Epithelial cell of proximal tubule (primary cell): ENCODE measurements at regions not wholly inside any gene's neighbourhood (a gene's known extent, or its start where the extent isn't known, plus 50 kb on each side); places are given as distances from the start of the nearest gene placed in this dataset.
"Not testable (repeated sequence)": the region's sequence is repeated elsewhere in the genome, so short reads cannot be mapped to it uniquely, and the experiment has no call there.

Experiments
- DNase-seq: peaks from one replicate; pipeline ENCODE4 v3.0.0-alpha.2; 2011; ENCODE audit warnings: low read depth
- H3K4me3 ChIP-seq: 2 replicates; pipeline ENCODE4 v1.5.1; 2011; ENCODE audit warnings: low read depth, mild to moderate bottlenecking, low read length
- TF ChIP-seq, protein P1 (sequence below): conservative IDR thresholded peaks from 2 replicates; pipeline ENCODE4 v1.5.1; 2012; ENCODE audit warnings: low read depth, mild to moderate bottlenecking, low read length

DNA sequence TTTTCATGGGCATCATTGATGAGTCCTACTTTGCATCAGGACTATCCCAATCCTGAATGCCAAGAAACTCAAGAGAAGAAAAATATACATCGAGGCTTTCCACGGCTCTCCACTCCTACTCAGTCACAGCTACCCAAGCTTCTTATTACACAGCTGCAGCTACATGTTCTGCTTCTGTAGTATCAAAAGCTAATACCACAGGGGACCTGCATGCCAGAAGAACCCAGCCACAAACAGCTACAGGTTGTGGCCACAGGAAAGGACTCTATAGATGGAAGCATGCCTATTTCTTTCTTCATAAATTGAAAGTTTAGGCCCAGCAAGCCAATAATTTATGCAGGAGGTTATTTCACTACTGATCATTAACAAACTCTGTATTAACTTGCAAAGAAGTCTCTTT is 209.7 kb upstream of the EGLN3 start:
- no peak overlapping the region for H3K4me3 ChIP-seq
- no peak for DNase-seq
- TF ChIP-seq, protein P1, sequence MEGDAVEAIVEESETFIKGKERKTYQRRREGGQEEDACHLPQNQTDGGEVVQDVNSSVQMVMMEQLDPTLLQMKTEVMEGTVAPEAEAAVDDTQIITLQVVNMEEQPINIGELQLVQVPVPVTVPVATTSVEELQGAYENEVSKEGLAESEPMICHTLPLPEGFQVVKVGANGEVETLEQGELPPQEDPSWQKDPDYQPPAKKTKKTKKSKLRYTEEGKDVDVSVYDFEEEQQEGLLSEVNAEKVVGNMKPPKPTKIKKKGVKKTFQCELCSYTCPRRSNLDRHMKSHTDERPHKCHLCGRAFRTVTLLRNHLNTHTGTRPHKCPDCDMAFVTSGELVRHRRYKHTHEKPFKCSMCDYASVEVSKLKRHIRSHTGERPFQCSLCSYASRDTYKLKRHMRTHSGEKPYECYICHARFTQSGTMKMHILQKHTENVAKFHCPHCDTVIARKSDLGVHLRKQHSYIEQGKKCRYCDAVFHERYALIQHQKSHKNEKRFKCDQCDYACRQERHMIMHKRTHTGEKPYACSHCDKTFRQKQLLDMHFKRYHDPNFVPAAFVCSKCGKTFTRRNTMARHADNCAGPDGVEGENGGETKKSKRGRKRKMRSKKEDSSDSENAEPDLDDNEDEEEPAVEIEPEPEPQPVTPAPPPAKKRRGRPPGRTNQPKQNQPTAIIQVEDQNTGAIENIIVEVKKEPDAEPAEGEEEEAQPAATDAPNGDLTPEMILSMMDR, result no peak

DNA sequence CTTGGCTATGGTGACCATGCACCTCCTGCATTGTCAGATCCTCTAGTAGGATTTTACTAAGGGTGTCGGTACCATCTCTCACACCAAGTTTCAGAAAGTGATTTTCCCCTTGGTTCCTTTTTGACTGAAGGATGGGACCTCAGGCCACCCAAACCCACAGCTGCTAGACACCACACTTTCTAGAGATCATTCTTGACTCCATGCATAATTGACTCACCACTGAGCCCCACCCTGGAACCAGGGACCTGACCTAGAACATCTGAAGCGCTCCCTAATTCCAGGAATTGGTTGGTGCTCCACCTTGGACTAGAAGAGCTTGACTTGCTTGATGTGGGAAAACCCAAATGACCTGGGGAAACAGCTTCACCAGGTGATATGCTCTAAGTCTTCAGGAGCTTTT is 206.8 kb upstream of the EGLN3 start:
- TF ChIP-seq, protein P1, result no peak
- no peak for DNase-seq
- no peak overlapping the region for H3K4me3 ChIP-seq

DNA sequence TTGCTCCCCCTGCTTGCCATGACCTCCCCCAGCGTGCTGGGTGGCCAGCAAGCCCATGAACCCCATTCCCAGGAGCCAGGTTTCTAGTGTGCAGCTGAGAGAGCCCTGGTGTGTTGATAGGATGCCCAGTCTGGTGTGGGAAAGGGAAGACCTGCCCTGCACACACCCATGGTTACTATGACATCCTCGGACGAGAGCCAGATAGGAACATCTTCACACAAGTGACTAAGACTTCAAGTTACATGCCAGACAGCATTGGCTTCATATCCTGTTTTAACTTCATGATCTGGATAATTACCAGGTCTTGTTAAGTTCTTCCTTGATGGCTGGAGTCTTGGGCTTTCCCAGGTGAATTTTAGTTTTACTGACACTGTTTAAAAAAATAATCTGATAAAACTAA is 196.6 kb upstream of the EGLN3 start:
- no peak for DNase-seq
- H3K4me3 ChIP-seq, result no peak overlapping the region
- TF ChIP-seq, protein P1, result no peak

DNA sequence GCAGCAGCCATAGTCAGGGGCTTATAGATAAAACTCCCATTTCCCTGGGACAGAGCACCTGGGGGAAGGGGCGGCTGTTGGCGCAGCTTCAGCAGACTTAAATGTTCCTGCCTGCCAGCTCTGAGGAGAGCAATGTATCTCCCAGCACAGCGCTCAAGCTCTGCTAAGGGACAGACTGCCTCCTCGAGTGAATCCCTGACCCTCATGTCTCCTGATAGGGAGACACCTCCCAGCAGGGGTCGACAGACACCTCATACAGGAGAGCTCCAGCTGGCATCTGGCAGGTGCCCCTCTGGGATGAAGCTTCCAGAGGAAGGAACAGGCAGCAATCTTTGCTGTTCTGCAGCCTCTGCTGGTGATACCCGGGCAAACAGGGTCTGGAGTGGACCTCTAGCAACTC is 189.3 kb upstream of the EGLN3 start:
- H3K4me3 ChIP-seq, DNase-seq: not testable (repeated sequence)

DNA sequence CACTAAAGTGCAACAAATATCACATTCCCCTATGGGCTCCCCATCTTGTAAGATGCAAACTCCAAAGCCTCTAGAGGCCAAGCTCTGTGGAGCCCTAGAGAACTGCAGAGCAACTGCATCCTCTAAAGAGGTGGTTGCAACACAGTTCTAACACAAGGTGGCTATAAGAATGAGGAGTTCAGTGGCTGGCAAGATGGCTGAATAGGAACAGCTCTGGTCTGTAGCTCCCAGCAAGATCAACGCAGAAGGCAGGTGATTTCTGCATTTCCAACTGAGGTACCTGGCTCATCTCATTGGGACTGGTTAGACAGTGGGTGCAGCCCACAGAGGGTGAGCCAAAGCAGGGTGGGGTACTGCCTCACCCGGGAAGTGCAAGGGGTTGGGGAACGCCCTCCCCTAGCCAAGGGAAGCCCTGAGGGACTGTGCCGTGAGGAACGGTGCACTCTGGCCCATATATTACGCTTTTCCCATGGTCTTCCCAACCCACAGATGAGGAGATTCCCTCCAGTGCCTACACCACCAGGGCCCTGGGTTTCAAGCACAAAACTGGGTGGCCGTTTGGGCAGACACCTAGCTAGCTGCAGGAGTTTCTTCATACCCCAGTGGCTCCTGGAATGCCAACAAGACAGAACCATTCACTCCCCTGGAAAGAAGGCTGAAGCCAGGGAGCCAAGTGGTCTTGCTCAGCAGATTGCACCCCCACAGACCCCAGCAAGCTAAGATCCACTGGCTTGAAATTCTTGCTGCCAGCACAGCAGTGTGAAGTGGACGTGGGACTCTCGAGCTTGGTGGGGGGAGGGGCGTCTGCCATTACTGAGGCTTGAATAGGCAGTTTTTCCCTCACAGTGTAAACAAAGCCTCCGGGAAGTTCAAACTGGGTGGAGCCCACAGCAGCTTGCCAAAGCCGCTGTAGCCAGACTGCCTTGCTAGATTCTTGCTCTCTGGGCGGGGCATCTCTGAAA is 188.6 kb upstream of the EGLN3 start:
- not testable (repeated sequence) for DNase-seq, H3K4me3 ChIP-seq
- TF ChIP-seq, protein P1, result peak; percentile 5

DNA sequence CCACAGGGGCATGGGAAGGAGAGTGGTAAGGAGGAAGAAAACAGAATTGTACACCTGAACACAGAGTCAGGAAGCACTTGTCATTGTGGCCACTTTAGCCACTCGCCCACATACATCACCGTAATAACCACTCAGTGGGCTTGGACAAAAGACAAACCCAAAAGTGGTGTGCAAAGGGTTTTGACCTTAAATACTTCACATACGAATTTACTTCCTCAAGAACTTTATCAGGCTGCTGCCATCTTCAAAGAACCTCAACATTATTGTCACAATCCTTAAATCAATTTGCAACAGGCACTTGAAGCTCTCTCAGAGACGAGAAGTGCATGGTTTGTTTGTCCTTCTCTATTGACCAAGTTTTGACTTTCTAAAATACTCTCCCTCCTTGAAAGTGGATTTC is 187.3 kb upstream of the EGLN3 start:
- no peak for DNase-seq
- TF ChIP-seq, protein P1, result no peak
- no peak overlapping the region for H3K4me3 ChIP-seq

DNA sequence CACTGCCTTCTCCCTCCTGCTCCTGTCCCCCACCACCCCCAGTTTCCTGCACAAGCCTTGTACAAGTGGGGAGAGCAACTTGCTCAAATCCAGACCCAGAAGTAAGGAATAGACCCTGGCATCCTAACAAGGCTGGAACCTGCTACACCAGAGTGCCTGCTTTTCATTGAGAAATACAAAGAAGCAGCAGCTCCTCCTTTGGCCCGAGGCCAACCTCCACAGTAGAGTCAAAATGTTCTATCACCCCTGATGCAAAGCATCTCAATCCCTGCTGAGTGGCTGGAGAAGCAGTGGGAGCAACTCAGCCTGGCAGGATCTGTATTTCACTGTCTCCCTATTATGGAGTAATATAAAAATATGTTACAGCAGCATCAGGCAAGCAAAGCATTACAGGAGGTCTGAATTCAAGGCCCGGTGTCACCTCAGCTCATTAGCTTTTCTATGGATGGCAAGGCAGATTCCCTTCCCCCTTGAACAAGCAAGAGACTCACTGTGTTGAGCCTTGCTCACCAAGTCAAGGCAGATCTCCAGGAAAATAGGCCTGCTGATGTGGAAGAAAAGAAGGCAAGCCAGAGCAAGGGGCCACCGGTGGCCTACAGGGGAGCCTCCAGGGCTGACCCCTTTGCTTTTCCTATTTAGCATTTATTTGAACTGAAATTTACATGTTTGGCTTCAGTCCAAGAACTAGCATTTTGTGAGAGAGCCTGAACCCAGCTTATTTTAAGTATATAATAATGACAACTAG is 186.3 kb upstream of the EGLN3 start:
- TF ChIP-seq, protein P1, result no peak
- H3K4me3 ChIP-seq, result no peak overlapping the region
- DNase-seq, result no peak
